ENCODE measurements at regions not wholly inside any gene's neighbourhood (a gene's known extent, or its start where the extent isn't known, plus 50 kb on each side); places are given as distances from the start of the nearest gene placed in this dataset.

DNA sequence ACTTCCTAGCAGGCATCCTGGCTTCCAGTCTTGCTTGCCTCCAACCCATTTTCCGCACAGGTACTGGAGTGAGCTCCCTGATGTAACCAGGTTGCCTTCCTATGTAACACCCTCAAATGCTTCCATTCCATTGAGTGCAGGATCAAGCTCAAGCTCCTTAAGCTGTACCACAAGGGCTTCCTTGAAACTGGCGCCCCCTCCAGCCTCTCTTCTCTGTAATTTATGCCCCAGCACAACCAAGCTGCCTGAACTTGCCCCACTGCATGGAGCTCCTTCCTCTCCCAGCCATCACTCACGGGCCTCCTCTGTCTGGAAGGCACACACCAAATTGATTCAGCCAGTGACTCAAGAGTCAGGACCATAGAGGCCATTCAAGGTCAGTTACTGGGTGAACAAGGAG is 234.8 kb upstream of the RPL38 start:
- H3K9me3 Mint-ChIP-seq (ENCODE audit: unreplicated experiment), result no peaks in the 10 kb centered on the region
- no peak overlapping the region for H3K27ac Mint-ChIP-seq (ENCODE audit: unreplicated experiment)
- H3K4me3 Mint-ChIP-seq (ENCODE audit: unreplicated experiment), result no peak overlapping the region
- DNase-seq (ENCODE audit: low spot score), result no peak
- H3K27me3 Mint-ChIP-seq (ENCODE audit: unreplicated experiment), result peaks cover 3% of the 10 kb centered on the region
- TF ChIP-seq, protein P1, sequence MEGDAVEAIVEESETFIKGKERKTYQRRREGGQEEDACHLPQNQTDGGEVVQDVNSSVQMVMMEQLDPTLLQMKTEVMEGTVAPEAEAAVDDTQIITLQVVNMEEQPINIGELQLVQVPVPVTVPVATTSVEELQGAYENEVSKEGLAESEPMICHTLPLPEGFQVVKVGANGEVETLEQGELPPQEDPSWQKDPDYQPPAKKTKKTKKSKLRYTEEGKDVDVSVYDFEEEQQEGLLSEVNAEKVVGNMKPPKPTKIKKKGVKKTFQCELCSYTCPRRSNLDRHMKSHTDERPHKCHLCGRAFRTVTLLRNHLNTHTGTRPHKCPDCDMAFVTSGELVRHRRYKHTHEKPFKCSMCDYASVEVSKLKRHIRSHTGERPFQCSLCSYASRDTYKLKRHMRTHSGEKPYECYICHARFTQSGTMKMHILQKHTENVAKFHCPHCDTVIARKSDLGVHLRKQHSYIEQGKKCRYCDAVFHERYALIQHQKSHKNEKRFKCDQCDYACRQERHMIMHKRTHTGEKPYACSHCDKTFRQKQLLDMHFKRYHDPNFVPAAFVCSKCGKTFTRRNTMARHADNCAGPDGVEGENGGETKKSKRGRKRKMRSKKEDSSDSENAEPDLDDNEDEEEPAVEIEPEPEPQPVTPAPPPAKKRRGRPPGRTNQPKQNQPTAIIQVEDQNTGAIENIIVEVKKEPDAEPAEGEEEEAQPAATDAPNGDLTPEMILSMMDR (IDR thresholded peaks at IDR 0.05; ENCODE audit: unreplicated experiment), result no peak
- H3K36me3 Mint-ChIP-seq (ENCODE audit: low read depth, unreplicated experiment), result peaks cover 4% of the 10 kb centered on the region
- no peaks in the 10 kb centered on the region for H3K4me1 Mint-ChIP-seq (ENCODE audit: unreplicated experiment)

DNA sequence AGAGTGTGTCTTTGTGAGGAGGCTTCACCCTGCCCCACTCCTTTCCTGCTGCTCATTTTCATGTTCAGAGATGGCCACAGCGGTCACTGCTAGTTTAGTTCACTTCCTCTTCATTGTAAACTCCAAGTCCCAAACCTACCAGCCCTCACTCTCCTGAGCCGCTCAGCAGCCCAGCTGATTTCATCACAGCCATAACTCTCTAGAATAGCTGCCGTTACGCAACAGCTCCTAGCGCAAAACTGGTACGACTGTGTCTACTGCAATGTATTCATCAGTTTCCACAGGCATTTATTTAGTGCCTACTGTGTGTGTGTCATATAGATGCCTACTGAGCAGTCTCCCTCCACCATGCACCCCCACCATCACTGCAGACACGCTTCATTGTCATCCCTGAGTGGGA is 233.5 kb upstream of the RPL38 start:
- TF ChIP-seq, protein P1 (IDR thresholded peaks at IDR 0.05; ENCODE audit: unreplicated experiment), result no peak
- peaks cover 3% of the 10 kb centered on the region for H3K27me3 Mint-ChIP-seq (ENCODE audit: unreplicated experiment)
- H3K27ac Mint-ChIP-seq (ENCODE audit: unreplicated experiment), result no peak overlapping the region
- no peaks in the 10 kb centered on the region for H3K4me1 Mint-ChIP-seq (ENCODE audit: unreplicated experiment)
- H3K4me3 Mint-ChIP-seq (ENCODE audit: unreplicated experiment), result no peak overlapping the region
- DNase-seq (ENCODE audit: low spot score), result no peak
- peaks cover 4% of the 10 kb centered on the region for H3K36me3 Mint-ChIP-seq (ENCODE audit: low read depth, unreplicated experiment)
- no peaks in the 10 kb centered on the region for H3K9me3 Mint-ChIP-seq (ENCODE audit: unreplicated experiment)

GRCh38 chr17:73971127-73971526 is 232.4 kb upstream of the RPL38 start:
- no peak overlapping the region for H3K4me3 Mint-ChIP-seq (ENCODE audit: unreplicated experiment)
- DNase-seq (ENCODE audit: low spot score), result no peak
- peaks cover 4% of the 10 kb centered on the region for H3K36me3 Mint-ChIP-seq (ENCODE audit: low read depth, unreplicated experiment)
- TF ChIP-seq, protein P1 (IDR thresholded peaks at IDR 0.05; ENCODE audit: unreplicated experiment), result no peak
- H3K4me1 Mint-ChIP-seq (ENCODE audit: unreplicated experiment), result no peaks in the 10 kb centered on the region
- peaks cover 3% of the 10 kb centered on the region for H3K27me3 Mint-ChIP-seq (ENCODE audit: unreplicated experiment)
- H3K9me3 Mint-ChIP-seq (ENCODE audit: unreplicated experiment), result no peaks in the 10 kb centered on the region
- no peak overlapping the region for H3K27ac Mint-ChIP-seq (ENCODE audit: unreplicated experiment)

DNA sequence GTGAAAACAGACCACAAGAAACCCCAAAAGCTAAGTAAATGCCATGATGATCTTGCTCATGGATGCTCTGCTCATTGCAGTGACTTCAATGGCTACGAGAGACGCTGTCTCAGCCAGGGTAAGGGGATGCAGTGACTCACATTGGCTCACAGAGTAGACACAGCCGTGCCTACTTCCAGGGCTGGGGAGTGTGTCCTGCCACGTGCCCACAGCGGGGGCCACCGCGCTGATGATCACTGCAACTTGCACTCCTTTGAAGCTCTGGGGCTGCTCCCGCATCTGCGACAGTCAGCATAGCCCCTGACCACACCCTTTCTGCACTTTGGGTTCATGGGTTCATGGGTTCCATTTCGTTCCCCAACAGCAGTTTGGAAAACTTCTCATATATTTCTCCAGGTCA is 231.4 kb upstream of the RPL38 start:
- H3K36me3 Mint-ChIP-seq (ENCODE audit: low read depth, unreplicated experiment), result peaks cover 4% of the 10 kb centered on the region
- H3K27me3 Mint-ChIP-seq (ENCODE audit: unreplicated experiment), result peaks cover 5% of the 10 kb centered on the region
- no peak overlapping the region for H3K4me3 Mint-ChIP-seq (ENCODE audit: unreplicated experiment)
- no peaks in the 10 kb centered on the region for H3K4me1 Mint-ChIP-seq (ENCODE audit: unreplicated experiment)
- H3K9me3 Mint-ChIP-seq (ENCODE audit: unreplicated experiment), result no peaks in the 10 kb centered on the region
- DNase-seq (ENCODE audit: low spot score), result no peak
- no peak overlapping the region for H3K27ac Mint-ChIP-seq (ENCODE audit: unreplicated experiment)
- TF ChIP-seq, protein P1 (IDR thresholded peaks at IDR 0.05; ENCODE audit: unreplicated experiment), result no peak

- Mint-ChIP-seq H3K9me3 (ENCODE audit: unreplicated experiment) (no peaks in the 10 kb centered on the region), H3K36me3 (ENCODE audit: low read depth, unreplicated experiment) (peaks cover 4% of the 10 kb centered on the region), H3K4me3 (ENCODE audit: unreplicated experiment) (no peak overlapping the region), H3K4me1 (ENCODE audit: unreplicated experiment) (no peaks in the 10 kb centered on the region), H3K27me3 (ENCODE audit: unreplicated experiment) (peaks cover 5% of the 10 kb centered on the region), H3K27ac (ENCODE audit: unreplicated experiment) (no peak overlapping the region)
- no peak for DNase-seq (ENCODE audit: low spot score)
- TF ChIP-seq, protein P1 (IDR thresholded peaks at IDR 0.05; ENCODE audit: unreplicated experiment), result no peak
These were observed 230.6 kb upstream of the RPL38 start for GRCh38 chr17:73972901-73973300.

Measured in endothelial cell (in vitro differentiated cells).